HG03066 (cell line): ENCODE measurements at regions not wholly inside any gene's neighbourhood (a gene's known extent, or its start where the extent isn't known, plus 50 kb on each side); places are given as distances from the start of the nearest gene placed in this dataset.
"Not testable (repeated sequence)": the region's sequence is repeated elsewhere in the genome, so short reads cannot be mapped to it uniquely, and the experiment has no call there.

ENCODE experiments used
- ATAC-seq: cut with Tn5 transposase; IDR thresholded peaks from one replicate; pipeline ENCODE4 v1.9.1; 2021; ENCODE audit warnings: low read depth; ENCODE audit not compliant: unreplicated experiment

DNA sequence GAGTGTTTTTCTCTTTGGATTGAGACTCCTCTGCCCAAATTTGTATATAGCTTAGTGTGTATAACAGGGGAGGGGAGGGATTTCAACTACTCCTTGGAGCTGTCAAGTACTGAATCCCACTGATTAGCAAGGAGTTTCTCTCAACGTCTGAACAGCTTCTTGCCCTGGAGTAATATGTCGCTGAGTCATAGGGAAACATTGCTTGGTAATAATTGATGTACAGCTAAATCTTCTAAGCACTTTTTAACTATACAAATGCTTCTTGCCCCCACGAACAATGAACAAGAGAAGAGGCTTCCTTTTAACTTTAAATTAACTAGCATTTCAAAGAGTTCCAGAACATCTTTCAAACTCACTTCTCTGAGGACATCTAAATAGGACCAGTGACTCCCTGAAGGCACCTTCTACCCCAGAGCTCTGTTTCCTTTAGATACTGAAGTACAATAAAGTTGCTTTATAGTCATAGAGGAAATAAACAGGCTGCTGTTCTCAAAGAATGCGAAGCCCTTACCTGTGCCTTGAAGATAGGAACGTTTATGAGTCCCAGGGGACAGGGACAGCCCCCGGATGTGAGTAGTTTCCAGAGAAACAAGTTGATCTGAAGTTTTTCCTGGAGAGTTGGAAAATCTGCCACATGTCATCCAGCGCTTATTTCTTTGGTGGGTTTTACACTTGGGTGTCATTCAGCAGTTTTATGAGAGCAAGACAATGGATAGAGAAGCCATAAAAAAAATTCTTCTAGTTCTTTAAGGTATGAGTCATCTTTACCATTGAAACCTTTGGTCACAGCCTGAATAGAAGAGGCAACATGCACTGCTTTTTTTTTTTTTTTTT is 462.5 kb upstream of the BTBD3 start:
- peak; percentile 51 for ATAC-seq

- no peak for ATAC-seq
Observed at GRCh38 chr20:11457488-11457887, 460.2 kb upstream of the BTBD3 start.

DNA sequence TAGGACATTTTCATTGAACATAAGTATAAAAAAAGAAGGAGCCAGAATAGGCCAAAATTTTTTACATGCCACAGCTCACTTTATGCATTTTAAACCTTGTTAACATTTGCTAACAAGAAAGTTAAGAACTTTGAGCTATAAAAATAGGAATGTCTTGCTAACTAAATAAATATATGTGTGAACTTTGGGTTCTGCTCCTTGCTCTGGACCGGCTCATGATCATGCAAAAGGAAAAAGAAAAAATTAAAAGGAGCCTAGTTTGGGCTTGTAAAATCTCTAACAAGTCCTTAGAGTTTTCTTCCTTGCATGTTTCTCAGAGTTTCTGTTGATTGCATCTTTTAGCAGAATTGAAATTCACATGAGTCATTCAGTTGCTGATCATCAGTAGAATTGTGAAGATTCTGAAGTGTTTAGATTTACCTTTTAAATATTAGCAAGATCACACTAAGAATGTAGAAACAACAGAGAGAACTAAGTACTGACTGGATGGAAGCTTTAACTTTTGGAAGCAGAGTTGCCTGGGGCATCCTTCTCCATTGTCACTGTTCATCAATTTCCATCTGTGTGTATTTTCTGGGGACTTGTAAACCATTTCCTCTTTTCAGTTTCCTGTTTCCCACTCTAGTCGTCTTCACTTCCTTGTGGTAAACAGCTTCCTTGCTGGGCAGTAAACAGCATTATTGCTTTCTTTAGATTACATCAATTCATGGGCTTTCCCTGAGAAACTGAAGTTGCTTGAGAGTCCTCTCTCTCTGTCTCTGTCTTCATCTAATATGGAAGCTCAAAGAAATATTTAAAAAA is 458.4 kb upstream of the BTBD3 start:
- no peak for ATAC-seq

DNA sequence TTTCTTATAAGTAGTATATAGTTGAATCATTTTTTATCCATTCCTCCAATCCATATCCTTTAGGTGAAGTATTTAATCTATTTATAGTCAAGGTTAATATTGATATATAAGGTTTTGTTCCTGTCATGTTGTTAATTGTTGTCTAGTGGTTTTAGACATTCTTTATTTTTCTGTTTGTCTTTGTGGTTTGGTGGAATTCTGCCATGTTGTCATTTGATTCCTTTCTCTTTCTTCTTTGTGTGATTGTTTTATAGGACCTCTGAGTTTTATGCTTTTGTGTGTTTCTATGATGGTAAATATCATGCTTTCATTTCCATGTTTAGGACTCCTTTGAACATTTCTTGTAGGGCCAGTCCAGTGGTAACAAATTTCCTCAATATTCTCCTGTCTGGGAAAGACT is 450.3 kb upstream of the BTBD3 start:
- ATAC-seq: no peak

DNA sequence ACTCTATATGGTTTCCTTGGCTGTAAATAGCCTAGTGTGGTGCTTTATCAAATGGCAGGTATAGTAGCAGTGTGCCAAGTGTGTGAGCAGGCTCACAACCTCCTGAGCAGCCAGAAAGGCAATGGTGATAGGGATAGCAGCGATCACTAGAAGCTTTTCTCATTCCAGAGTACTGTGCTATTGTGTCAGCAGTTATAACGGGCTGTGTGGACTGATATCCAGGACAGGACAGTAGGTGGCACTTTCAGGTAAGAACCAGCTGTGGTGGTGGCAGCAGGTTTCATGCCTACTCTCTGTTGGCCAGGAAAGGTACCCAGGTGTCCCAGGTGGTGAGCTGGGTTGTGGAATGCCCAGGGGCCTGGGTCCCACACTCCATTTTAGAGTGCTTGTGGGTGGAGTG is 448.8 kb upstream of the BTBD3 start:
- no peak for ATAC-seq

GRCh38 chr20:11469795-11470435 is 447.8 kb upstream of the BTBD3 start:
- no peak for ATAC-seq

DNA sequence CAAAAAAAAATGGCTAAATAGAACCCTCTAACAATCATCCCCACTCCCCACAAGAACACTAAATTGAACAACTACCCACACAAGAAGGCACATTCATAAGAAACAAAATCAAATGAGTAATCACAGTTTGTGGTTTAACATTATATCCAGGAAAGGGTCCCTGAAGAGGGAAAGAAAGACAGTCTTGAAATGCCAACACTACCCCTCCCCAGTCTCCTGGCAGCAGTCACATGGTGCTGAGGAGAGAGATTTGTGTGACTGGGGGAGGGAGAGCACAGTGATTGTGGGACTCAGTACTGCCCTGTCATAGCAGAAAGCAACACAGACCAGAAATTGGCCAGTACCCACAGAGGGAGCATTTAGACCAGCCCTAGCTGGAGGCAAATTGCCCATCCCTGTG is 443.7 kb upstream of the BTBD3 start:
- no peak for ATAC-seq

GRCh38 chr20:11483697-11484096 is 434.0 kb upstream of the BTBD3 start:
- no peak for ATAC-seq

GRCh38 chr20:11484479-11484878 is 433.2 kb upstream of the BTBD3 start:
- ATAC-seq: no peak

DNA sequence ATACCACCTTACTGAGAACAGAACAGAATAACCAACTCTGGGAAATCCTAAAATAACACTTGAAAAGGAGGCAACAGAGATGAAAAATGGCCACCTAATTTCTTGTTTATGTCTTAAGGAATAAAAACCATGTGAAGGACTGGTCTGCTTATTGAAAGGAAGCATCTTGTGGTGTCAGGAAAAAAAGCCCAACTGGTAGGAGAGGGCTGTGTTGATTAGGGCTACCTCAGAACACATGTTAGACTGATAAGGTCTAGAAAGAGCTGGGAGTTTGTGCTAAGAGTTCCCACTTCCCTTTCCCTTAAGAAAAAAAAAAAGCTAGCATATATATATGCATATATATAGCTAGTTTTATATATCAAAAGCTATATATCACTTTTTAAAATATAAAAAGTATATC is 425.3 kb upstream of the BTBD3 start:
- no peak for ATAC-seq

DNA sequence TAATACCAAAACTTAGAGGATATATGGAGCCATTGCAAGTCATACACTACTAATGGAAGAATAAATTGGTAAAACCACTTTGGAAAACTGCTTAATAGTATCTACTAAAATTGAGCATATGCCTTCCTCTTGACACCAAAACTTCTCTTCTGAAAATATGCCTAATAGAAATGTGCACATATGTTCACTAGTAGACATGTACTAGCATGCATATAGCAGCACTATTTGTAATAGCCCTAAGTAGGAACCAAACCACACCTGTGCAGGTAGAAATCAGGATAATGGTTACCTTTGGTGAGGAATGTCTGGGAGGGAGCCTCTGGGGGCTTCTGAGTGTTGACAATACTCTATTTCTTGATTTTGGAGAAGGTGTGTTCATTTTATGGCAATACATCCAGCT is 424.8 kb upstream of the BTBD3 start:
- ATAC-seq: no peak

DNA sequence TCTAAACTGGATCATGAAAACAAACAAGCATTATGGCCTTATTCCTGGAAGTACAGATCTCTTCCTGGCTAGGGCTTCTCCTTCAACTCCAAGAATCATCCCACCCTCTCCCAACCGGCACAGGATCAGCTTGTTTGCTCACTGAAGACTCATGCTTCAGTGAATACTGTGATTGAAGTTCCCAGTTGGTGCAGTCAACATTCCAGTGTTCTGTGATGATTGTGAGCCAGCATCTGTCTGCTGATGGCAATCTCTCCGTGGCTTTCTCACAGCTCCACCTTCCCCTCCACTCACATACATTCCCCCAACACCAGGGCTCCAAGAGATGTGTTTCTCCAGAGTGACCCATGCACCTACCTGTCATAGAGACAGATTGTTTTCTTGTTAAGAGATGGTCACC is 421.3 kb upstream of the BTBD3 start:
- ATAC-seq: no peak

DNA sequence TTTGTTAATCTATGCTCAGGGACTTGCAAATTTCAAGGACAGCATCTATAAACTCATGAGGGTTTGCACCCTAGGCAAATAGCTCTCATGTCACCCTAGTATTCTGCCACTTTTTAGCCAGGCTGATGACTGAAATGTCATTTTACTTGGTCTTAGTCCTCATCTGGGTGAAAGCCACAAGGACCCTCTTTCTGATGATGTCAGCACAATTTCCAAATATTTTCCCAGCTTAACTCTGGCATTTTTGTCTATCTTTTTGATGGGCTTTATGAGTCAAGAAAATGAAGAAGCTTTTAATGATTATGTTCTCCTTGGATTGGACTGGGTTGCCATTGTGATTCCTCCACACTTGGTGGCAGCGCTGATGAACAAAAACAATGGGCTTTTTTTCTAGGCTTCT is 420.1 kb upstream of the BTBD3 start:
- no peak for ATAC-seq

DNA sequence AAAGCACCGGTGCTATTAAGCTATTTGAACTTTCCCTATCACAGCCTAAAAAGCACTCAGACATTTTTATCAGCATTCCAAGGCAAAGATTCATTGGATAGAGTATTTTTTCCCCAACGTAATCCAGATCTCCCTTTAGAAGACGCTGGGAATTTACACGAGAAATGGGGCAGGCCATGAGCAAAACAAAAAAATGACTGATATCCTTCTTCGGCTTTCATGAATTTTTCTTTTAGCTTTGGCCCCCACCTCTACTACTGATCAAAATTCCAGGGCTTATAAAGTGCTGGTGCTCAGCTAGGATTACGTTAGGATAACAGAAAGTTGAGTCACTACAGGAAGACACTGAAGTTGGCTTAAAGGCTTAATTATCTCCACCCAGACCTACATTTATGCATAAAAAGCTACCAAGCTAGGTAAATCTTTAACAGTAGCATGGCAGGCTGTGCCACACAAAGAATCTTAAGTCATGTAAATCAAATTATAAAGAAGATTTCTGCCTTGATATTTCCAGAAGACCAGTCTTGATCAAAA is 418.5 kb upstream of the BTBD3 start:
- ATAC-seq: no peak

- ATAC-seq: no peak
Observed at GRCh38 chr20:11502061-11502460, 415.6 kb upstream of the BTBD3 start.

DNA sequence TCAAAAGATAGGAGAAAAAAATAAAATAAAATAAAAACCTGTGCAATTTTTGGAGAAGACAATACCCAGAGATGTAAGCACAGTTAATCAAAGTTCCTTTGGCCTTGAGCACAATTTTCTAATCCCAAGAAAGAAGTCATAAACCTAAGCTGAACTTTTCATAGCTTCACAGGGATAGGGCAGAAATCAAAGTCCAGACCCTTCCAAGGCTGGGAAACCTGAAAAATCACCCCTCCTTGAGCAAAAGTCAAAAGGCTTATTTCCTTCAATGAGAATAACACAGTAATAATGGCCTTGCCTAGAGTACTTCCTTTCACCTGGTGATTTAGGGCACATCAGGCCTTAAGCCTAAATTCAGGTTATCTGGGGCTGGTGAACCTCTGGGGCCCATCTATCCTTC is 415.0 kb upstream of the BTBD3 start:
- ATAC-seq: no peak

DNA sequence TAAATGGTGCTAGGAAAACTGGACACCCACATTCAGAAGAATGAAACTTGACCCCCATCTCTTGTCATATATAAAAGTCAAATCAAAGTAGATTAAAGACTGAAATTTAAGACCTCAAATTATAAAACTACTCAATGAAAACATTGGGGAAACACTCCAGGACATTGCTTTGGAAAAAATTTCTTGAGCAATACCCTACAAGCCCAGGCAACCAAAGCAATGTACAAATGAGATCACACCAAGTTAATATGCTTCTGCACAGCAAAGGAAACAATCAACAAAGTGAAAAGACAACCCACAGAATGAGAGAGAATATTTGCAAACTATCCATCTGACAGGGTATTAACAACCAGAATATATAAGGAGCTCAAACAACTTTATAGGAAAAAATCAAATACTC is 407.9 kb upstream of the BTBD3 start:
- ATAC-seq: no peak

DNA sequence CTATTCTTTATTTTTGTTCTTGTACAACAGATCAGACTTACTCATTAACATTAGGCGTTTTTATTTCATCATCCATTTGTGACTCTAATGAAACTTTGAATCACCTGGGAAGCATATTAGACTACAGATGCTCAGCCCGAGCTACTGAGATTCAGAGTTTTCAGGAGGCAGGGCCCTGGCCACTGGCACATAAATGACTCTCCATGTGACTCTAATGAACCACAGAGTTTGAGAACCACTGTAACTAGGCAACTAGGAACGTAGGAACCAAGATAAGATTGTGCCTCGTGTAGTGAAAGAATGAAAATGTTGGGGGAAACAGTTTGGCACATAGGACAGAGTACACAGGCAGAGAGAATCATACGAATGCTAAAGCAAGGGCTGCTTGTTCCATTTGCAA is 405.9 kb upstream of the BTBD3 start:
- no peak for ATAC-seq

GRCh38 chr20:11513241-11513745 is 404.4 kb upstream of the BTBD3 start:
- not testable (repeated sequence) for ATAC-seq

DNA sequence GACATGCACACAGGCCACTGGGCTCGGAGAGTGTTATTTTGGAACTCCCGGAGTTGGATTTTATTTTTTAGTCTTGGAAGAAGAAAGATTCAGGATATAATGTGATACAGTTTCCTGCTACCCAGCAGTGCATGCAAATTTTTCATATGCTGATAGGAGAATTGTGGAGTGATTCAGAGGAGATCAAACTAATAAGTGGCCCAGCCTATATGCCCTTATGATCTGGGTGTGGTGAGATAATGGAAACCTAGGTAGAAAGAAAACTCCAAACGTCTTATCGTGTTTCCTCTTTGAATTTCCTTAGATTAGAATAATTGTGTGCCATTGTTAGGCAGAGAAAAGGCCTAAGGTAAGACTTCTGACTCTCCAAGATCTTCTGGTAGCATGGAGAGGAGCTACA is 401.2 kb upstream of the BTBD3 start:
- no peak for ATAC-seq

DNA sequence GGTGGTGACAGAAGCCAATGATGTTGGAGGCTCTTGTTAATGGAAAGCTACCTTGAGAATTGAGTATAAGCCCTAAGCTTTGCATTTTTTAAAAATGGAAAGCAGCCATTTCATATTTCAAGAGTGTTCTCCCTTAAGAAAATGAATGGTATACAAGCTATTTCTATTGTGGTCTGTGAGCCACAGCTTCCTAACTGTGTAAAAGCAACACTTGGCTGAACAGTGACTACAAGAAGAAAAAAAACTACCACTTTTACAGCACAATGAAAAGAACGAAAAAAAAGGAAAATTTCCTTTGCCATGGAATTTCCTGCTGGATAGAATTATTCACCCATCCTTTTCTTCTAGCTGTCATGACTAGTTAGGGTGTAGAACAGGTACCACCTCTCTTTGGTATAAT is 397.1 kb upstream of the BTBD3 start:
- no peak for ATAC-seq
